RWPE2 (cell line): ENCODE measurements at regions not wholly inside any gene's neighbourhood (a gene's known extent, or its start where the extent isn't known, plus 50 kb on each side); places are given as distances from the start of the nearest gene placed in this dataset.
A peak's percentile ranks its signal among the peaks of the same experiment; 100 is the strongest.

ENCODE experiments used
- ATAC-seq: fragments of 200-7000 bp; cut with Tn5 transposase; 3 replicates; pipeline ENCODE4 v1.9.1; 2021; ENCODE audit warnings: low read depth
- DNase-seq: peaks from one replicate; pipeline ENCODE4 v3.0.0-alpha.2; 2020; ENCODE audit warnings: low spot score
- H3K27ac ChIP-seq: fragments of 450-650 bp; 2 replicates; pipeline ENCODE4 v1.5.1; 2017; ENCODE audit warnings: mild to moderate bottlenecking; ENCODE audit not compliant: poor library complexity, severe bottlenecking
- H3K27me3 ChIP-seq: fragments of 250-450 bp; sonication (Bioruptor Pico); 2 replicates; pipeline ENCODE4 v1.5.1; 2021; ENCODE audit warnings: mild to moderate bottlenecking, moderate library complexity; ENCODE audit not compliant: insufficient read depth, poor library complexity, severe bottlenecking
- H3K36me3 ChIP-seq: fragments of 250-450 bp; sonication (Bioruptor Pico); 2 replicates; pipeline ENCODE4 v1.5.1; 2020; ENCODE audit warnings: low read depth, mild to moderate bottlenecking, moderate library complexity
- H3K4me1 ChIP-seq: fragments of 250-450 bp; sonication (Bioruptor Pico); 2 replicates; pipeline ENCODE4 v1.5.1; 2021; ENCODE audit warnings: mild to moderate bottlenecking, moderate library complexity; ENCODE audit not compliant: insufficient read depth, poor library complexity, severe bottlenecking
- H3K4me3 ChIP-seq: fragments of 250-450 bp; sonication (Bioruptor Pico); 2 replicates; pipeline ENCODE4 v1.5.1; 2021; ENCODE audit warnings: mild to moderate bottlenecking, moderate library complexity; ENCODE audit not compliant: severe bottlenecking
- H3K9me3 ChIP-seq: fragments of 250-450 bp; sonication (Bioruptor Pico); 2 replicates; pipeline ENCODE4 v1.5.1; 2021; ENCODE audit warnings: mild to moderate bottlenecking, moderate library complexity; ENCODE audit not compliant: severe bottlenecking
- CTCF ChIP-seq: fragments of 450-650 bp; IDR thresholded peaks from one replicate; pipeline ENCODE4 v1.5.1; 2017; ENCODE audit warnings: mild to moderate bottlenecking, moderate library complexity; ENCODE audit not compliant: poor library complexity, severe bottlenecking

- no peaks in the 10 kb centered on the region for H3K36me3 ChIP-seq
- H3K4me1 ChIP-seq = peaks cover 8% of the 10 kb centered on the region
- H3K4me3 ChIP-seq = no peak overlapping the region
- no peak overlapping the region for H3K27ac ChIP-seq
- no peak for TF ChIP-seq CTCF
- H3K9me3 ChIP-seq = no peaks in the 10 kb centered on the region
- DNase-seq (no peak), ATAC-seq (peak; percentile 72)
- no peaks in the 10 kb centered on the region for H3K27me3 ChIP-seq
Observed at GRCh38 chr3:31250116-31250777, 282.5 kb upstream of the STT3B start.

DNA sequence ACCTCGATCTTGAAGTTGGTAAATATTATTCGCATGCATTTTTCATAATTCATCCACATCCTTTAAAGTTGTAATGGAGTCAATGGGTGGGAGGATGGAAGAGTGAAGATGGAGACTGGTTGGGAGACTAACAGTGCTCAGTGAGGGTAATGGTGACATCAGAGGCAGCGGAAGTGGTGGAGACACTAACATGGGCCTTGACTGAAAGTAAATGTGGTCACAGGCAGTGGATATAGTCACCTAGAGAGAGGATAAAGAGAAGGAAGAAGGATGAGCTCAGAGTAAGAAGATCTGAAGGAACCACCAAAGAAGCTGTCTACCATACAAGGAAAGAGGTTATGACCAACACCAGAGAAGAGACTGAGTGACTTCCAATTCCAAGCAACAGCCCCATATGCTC is 281.6 kb upstream of the STT3B start:
- H3K9me3 ChIP-seq = no peaks in the 10 kb centered on the region
- no peak overlapping the region for H3K27ac ChIP-seq
- TF ChIP-seq CTCF = no peak
- no peaks in the 10 kb centered on the region for H3K36me3 ChIP-seq
- no peak for DNase-seq
- no peak overlapping the region for H3K4me3 ChIP-seq
- no peak for ATAC-seq
- peaks cover 8% of the 10 kb centered on the region for H3K4me1 ChIP-seq
- no peaks in the 10 kb centered on the region for H3K27me3 ChIP-seq

DNA sequence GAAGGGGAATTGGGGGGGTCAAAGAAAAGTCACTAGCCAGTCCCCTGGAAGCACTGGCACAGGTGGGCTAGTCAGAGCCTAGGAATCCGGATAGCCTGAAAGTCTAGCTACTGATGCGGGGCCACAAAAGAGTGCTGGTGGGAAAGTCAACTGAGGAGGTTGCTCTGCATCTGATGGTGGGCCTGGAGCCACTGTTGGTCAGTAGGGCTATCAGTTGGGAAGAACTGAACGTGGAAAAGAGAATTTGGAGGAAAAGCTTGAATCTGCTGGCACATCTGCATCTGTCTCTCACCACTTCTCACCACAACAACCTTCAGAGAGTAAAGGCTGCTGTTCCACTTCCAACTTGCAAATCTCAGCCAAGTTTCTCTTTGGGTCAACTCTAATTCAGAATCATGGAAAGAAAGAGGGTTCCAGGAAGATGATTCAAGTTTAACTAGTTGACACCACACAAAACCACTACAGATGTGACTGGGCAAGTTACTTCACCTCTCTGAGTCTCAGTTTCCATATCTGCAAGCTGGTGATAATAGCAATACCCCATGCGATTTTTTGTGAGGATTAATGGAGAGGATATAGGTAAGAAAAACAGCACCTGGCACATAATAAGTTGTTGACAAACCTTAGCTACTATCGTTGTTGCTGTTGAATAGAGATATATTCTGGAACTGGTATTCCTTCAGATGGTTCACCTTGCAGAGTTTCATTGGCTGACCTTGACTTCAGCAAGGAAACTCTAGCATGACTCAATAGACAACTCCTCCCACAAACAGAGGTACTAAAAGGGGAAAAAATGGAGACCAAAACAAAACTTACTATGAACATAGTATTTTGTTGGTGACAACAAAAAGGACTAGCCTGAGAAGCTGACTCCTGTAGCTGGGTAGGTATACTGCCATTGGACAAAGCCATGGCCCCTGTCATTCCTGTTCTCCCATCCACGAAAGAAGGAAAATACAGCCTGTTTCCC is 280.2 kb upstream of the STT3B start:
- no peak for ATAC-seq
- peaks cover 8% of the 10 kb centered on the region for H3K4me1 ChIP-seq
- H3K27me3 ChIP-seq = no peaks in the 10 kb centered on the region
- H3K27ac ChIP-seq = no peak overlapping the region
- H3K4me3 ChIP-seq = no peak overlapping the region
- no peaks in the 10 kb centered on the region for H3K36me3 ChIP-seq
- no peaks in the 10 kb centered on the region for H3K9me3 ChIP-seq
- no peak for TF ChIP-seq CTCF
- no peak for DNase-seq

GRCh38 chr3:31253782-31254181 is 278.9 kb upstream of the STT3B start:
- no peak for TF ChIP-seq CTCF
- no peaks in the 10 kb centered on the region for H3K36me3 ChIP-seq
- no peak overlapping the region for H3K4me3 ChIP-seq
- no peak; the same call in 2 of the 3 replicates for ATAC-seq
- DNase-seq = no peak
- H3K4me1 ChIP-seq = no peaks in the 10 kb centered on the region
- no peak overlapping the region for H3K27ac ChIP-seq
- H3K27me3 ChIP-seq = no peaks in the 10 kb centered on the region
- H3K9me3 ChIP-seq = no peaks in the 10 kb centered on the region
